Loucy (cell line): ENCODE measurements at regions not wholly inside any gene's neighbourhood (a gene's known extent, or its start where the extent isn't known, plus 50 kb on each side); places are given as distances from the start of the nearest gene placed in this dataset.

Experiments
- CTCF ChIP-seq: fragments of 200-600 bp; sonication (generic); conservative IDR thresholded peaks from 2 replicates; pipeline ENCODE4 v1.5.1; 2014; ENCODE audit warnings: mild to moderate bottlenecking, antibody characterized with exemption, low read length
- EZH2phosphoT487 ChIP-seq: fragments of 200-600 bp; IDR thresholded peaks from 2 replicates; pipeline ENCODE4 v1.6.1; 2018; ENCODE audit warnings: antibody characterized with exemption, mild to moderate bottlenecking, moderate library complexity, borderline replicate concordance

DNA sequence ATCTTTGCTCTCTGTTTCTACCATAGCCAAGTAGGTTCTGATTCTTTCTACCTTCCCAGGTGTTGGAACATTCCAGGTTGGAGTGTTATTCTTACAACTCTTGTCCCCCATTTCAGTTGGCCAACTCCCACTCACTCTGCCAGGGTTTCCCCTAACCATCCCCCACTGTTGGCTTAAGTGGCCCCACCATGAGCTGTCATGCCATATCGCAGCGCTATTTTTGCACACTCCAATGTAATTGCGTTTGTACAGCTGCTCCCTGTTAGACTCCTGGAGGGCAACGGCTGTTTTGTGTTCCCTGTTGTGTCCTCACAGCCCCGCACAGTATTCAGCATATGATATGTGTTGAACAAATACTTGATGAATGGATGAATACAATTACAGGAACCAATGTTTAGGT is 117.7 kb upstream of the ETS2 start:
- TF ChIP-seq EZH2phosphoT487 (no peak), CTCF (no peak)
